Esophagus muscularis mucosa (tissue), 4 donors: ENCODE measurements at regions not wholly inside any gene's neighbourhood (a gene's known extent, or its start where the extent isn't known, plus 50 kb on each side); places are given as distances from the start of the nearest gene placed in this dataset.

Experiments used
- CTCF ChIP-seq, 3 experiments: fragments of 200-600 bp in 2 of 3; fragments of 450-650 bp in 1 of 3; sonication (generic) in 2 of 3; IDR thresholded peaks; one replicate each; pipeline ENCODE4 v1.5.1; 2017 to 2019; ENCODE audit warnings: antibody characterized with exemption in 3 of 3, mild to moderate bottlenecking in 2 of 3, moderate library complexity in 1 of 3
- EP300 ChIP-seq: sonication (generic); formaldehyde crosslinking; IDR thresholded peaks from one replicate; pipeline ENCODE4 v1.6.1; 2017; ENCODE audit warnings: antibody characterized with exemption
- POLR2A ChIP-seq: fragments of 450-650 bp; IDR thresholded peaks from one replicate; pipeline ENCODE4 v1.6.1; 2017; ENCODE audit warnings: antibody characterized with exemption, moderate library complexity, mild to moderate bottlenecking, low read depth

- TF ChIP-seq POLR2A (no peak), CTCF (IDR thresholded peaks at IDR 0.05) (no peak), EP300 (no peak)
Measured at GRCh38 chr10:21349912-21350286, 175.6 kb downstream of the SKIDA1 start.
